Superior temporal gyrus (tissue), 1 donor: ENCODE measurements at regions not wholly inside any gene's neighbourhood (a gene's known extent, or its start where the extent isn't known, plus 50 kb on each side); places are given as distances from the start of the nearest gene placed in this dataset.
"Not testable (repeated sequence)": the region's sequence is repeated elsewhere in the genome, so short reads cannot be mapped to it uniquely, and the experiment has no call there.

Experiments
- DNase-seq: peaks from one replicate; pipeline ENCODE4 v3.0.0-alpha.2; 2016; ENCODE audit errors: extremely low spot score

GRCh38 chr1:228796945-228797344, 61.7 kb downstream of the RHOU start:
- DNase-seq: not testable (repeated sequence)

- DNase-seq: no peak
These were observed 62.8 kb downstream of the RHOU start for GRCh38 chr1:228798035-228798434.

- DNase-seq: no peak
These were observed 63.3 kb downstream of the RHOU start for GRCh38 chr1:228798548-228798947.

- no peak for DNase-seq
These were observed 64.6 kb downstream of the RHOU start for GRCh38 chr1:228799924-228800323.

- no peak for DNase-seq
These were observed 65.8 kb downstream of the RHOU start for GRCh38 chr1:228801068-228801467.

- DNase-seq: peak; percentile 25
These were observed 67.3 kb downstream of the RHOU start for GRCh38 chr1:228802386-228803220.

- no peak for DNase-seq
These were observed 68.1 kb downstream of the RHOU start for GRCh38 chr1:228803421-228803820.

GRCh38 chr1:228804173-228804572, 68.9 kb downstream of the RHOU start:
- DNase-seq: no peak

- no peak for DNase-seq
These were observed 69.5 kb downstream of the RHOU start for GRCh38 chr1:228804640-228805413.

- no peak for DNase-seq
These were observed 72.8 kb downstream of the RHOU start for GRCh38 chr1:228807904-228808605.

GRCh38 chr1:228809621-228810394, 74.5 kb downstream of the RHOU start:
- no peak for DNase-seq

- no peak for DNase-seq
These were observed 75.1 kb downstream of the RHOU start for GRCh38 chr1:228810395-228810758.

GRCh38 chr1:228810878-228811711, 75.8 kb downstream of the RHOU start:
- DNase-seq: peak; percentile 67

GRCh38 chr1:228811712-228812305, 76.5 kb downstream of the RHOU start:
- DNase-seq: no peak

GRCh38 chr1:228812961-228813360, 77.7 kb downstream of the RHOU start:
- DNase-seq: no peak

GRCh38 chr1:228814176-228814575, 78.9 kb downstream of the RHOU start:
- no peak for DNase-seq

- DNase-seq: no peak
These were observed 83.0 kb downstream of the RHOU start for GRCh38 chr1:228818296-228818695.

GRCh38 chr1:228818928-228819630, 83.8 kb downstream of the RHOU start:
- no peak for DNase-seq

- DNase-seq: no peak
These were observed 86.0 kb downstream of the RHOU start for GRCh38 chr1:228821252-228821651.

GRCh38 chr1:228823200-228823599, 87.9 kb downstream of the RHOU start:
- DNase-seq: no peak
